GM12878 (cell line): ENCODE measurements at regions not wholly inside any gene's neighbourhood (a gene's known extent, or its start where the extent isn't known, plus 50 kb on each side); places are given as distances from the start of the nearest gene placed in this dataset.

Experiments
- BMI1 ChIP-seq: fragments of 450-650 bp; IDR thresholded peaks from 2 replicates; pipeline ENCODE4 v1.6.1; 2016; ENCODE audit warnings: mild to moderate bottlenecking, moderate library complexity, borderline replicate concordance
- CBX3 ChIP-seq: fragments of 200-600 bp; sonication (generic); IDR thresholded peaks from 2 replicates; pipeline ENCODE4 v1.6.1; 2016; ENCODE audit warnings: low read depth, borderline replicate concordance
- CHD2 ChIP-seq: IDR thresholded peaks from 2 replicates; pipeline ENCODE4 v1.6.1; 2011; ENCODE audit warnings: low read depth, low read length, improper control_type of control experiment, borderline replicate concordance
- FOXM1 ChIP-seq: IDR thresholded peaks from 2 replicates; pipeline ENCODE4 v1.6.1; 2012; ENCODE audit warnings: low read depth, mild to moderate bottlenecking, inconsistent platforms, low read length, moderate library complexity
- MTA2 ChIP-seq: fragments of 450-650 bp; IDR thresholded peaks from 2 replicates; pipeline ENCODE4 v1.6.1; 2016; ENCODE audit warnings: low read depth, mild to moderate bottlenecking, moderate library complexity
- MXI1 ChIP-seq: fragments of 150-350 bp; IDR thresholded peaks from 2 replicates; pipeline ENCODE4 v1.6.1; 2011; ENCODE audit warnings: low read depth, mild to moderate bottlenecking, inconsistent platforms, low read length, improper control_type of control experiment
- NR2C2 ChIP-seq: IDR thresholded peaks from 2 replicates; pipeline ENCODE4 v1.6.1; 2011; ENCODE audit warnings: borderline replicate concordance, low read depth; ENCODE audit not compliant: control insufficient read depth, insufficient read length
- RBBP5 ChIP-seq: fragments of 200-600 bp; sonication (generic); conservative IDR thresholded peaks from 2 replicates; pipeline ENCODE4 v1.6.1; 2016
- RCOR1 ChIP-seq: conservative IDR thresholded peaks from 2 replicates; pipeline ENCODE4 v1.6.1; 2012; ENCODE audit warnings: low read depth, low read length, improper control_type of control experiment
- RELB ChIP-seq: fragments of 450-650 bp; IDR thresholded peaks from 2 replicates; pipeline ENCODE4 v1.6.1; 2017; ENCODE audit warnings: low read depth, mild to moderate bottlenecking, moderate library complexity
- SREBF1 ChIP-seq: IDR thresholded peaks from 2 replicates; pipeline ENCODE4 v1.6.1; 2012; ENCODE audit warnings: mild to moderate bottlenecking, low read length
- TCF12 ChIP-seq: IDR thresholded peaks from 2 replicates; pipeline ENCODE4 v1.6.1; 2011; ENCODE audit warnings: low read depth, mild to moderate bottlenecking, low read length
- ZBTB40 ChIP-seq: fragments of 450-650 bp; IDR thresholded peaks from 2 replicates; pipeline ENCODE4 v1.6.1; 2016; ENCODE audit warnings: mild to moderate bottlenecking, moderate library complexity, borderline replicate concordance
- ZZZ3 ChIP-seq: IDR thresholded peaks from 2 replicates; pipeline ENCODE4 v1.6.1; 2011; ENCODE audit warnings: low read depth; ENCODE audit not compliant: control insufficient read depth, insufficient read length
- TF ChIP-seq, protein P1 (sequence below): fragments of 450-650 bp; IDR thresholded peaks from 2 replicates; pipeline ENCODE4 v1.6.1; 2017; ENCODE audit warnings: mild to moderate bottlenecking, low read depth, inconsistent platforms; ENCODE audit not compliant: poor library complexity, severe bottlenecking
- TF ChIP-seq, protein P2 (sequence below): fragments of 450-650 bp; IDR thresholded peaks from 2 replicates; pipeline ENCODE4 v1.6.1; 2017; ENCODE audit warnings: mild to moderate bottlenecking, moderate library complexity
- TF ChIP-seq, protein P3 (sequence below): IDR thresholded peaks from 2 replicates; pipeline ENCODE4 v1.6.1; 2012; ENCODE audit warnings: low read depth, low read length, improper control_type of control experiment

DNA sequence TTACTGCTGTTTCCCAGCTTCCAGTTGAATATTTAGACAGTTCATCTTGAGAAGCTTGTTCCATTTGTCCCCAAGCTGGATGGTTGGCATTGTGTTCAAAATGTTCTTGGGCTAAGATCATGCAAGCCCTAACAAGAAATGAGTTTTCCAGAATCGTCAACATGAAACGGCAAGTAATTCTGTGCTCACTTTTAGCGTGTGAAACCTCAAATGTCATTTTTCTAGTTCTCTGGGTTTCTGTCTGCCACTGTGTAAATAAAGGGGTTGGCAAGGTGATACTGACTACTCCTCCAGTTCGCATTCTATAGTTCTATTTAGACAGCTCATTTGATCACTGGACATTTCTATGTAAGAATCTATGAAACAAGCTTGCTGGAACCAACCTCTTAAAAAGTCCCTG, 194.0 kb downstream of the AHR start (continued):
- TF ChIP-seq BMI1 = 0 out of 2 replicates have a peak, but pooled peaks have one; percentile 48
- no peak for TF ChIP-seq SREBF1
- no peak for TF ChIP-seq ZBTB40
- no peak for TF ChIP-seq CBX3
- no peak for TF ChIP-seq RBBP5
- peak; percentile 47; the same call in 1 of the 2 replicates for TF ChIP-seq FOXM1
- TF ChIP-seq, protein P1, sequence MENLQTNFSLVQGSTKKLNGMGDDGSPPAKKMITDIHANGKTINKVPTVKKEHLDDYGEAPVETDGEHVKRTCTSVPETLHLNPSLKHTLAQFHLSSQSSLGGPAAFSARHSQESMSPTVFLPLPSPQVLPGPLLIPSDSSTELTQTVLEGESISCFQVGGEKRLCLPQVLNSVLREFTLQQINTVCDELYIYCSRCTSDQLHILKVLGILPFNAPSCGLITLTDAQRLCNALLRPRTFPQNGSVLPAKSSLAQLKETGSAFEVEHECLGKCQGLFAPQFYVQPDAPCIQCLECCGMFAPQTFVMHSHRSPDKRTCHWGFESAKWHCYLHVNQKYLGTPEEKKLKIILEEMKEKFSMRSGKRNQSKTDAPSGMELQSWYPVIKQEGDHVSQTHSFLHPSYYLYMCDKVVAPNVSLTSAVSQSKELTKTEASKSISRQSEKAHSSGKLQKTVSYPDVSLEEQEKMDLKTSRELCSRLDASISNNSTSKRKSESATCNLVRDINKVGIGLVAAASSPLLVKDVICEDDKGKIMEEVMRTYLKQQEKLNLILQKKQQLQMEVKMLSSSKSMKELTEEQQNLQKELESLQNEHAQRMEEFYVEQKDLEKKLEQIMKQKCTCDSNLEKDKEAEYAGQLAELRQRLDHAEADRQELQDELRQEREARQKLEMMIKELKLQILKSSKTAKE = peak; percentile 88
- TF ChIP-seq, protein P2, sequence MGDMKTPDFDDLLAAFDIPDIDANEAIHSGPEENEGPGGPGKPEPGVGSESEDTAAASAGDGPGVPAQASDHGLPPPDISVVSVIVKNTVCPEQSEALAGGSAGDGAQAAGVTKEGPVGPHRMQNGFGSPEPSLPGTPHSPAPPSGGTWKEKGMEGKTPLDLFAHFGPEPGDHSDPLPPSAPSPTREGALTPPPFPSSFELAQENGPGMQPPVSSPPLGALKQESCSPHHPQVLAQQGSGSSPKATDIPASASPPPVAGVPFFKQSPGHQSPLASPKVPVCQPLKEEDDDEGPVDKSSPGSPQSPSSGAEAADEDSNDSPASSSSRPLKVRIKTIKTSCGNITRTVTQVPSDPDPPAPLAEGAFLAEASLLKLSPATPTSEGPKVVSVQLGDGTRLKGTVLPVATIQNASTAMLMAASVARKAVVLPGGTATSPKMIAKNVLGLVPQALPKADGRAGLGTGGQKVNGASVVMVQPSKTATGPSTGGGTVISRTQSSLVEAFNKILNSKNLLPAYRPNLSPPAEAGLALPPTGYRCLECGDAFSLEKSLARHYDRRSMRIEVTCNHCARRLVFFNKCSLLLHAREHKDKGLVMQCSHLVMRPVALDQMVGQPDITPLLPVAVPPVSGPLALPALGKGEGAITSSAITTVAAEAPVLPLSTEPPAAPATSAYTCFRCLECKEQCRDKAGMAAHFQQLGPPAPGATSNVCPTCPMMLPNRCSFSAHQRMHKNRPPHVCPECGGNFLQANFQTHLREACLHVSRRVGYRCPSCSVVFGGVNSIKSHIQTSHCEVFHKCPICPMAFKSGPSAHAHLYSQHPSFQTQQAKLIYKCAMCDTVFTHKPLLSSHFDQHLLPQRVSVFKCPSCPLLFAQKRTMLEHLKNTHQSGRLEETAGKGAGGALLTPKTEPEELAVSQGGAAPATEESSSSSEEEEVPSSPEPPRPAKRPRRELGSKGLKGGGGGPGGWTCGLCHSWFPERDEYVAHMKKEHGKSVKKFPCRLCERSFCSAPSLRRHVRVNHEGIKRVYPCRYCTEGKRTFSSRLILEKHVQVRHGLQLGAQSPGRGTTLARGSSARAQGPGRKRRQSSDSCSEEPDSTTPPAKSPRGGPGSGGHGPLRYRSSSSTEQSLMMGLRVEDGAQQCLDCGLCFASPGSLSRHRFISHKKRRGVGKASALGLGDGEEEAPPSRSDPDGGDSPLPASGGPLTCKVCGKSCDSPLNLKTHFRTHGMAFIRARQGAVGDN = peak; percentile 25; the same call in 1 of the 2 replicates
- TF ChIP-seq, protein P3, sequence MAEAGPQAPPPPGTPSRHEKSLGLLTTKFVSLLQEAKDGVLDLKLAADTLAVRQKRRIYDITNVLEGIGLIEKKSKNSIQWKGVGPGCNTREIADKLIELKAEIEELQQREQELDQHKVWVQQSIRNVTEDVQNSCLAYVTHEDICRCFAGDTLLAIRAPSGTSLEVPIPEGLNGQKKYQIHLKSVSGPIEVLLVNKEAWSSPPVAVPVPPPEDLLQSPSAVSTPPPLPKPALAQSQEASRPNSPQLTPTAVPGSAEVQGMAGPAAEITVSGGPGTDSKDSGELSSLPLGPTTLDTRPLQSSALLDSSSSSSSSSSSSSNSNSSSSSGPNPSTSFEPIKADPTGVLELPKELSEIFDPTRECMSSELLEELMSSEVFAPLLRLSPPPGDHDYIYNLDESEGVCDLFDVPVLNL = 0 out of 2 replicates have a peak, but pooled peaks have one; percentile 17
- TF ChIP-seq ZZZ3 = no peak
- TF ChIP-seq CHD2 = peak; percentile 60; the same call in 1 of the 2 replicates
- peak; percentile 59; the same call in 1 of the 2 replicates for TF ChIP-seq MXI1
- no peak for TF ChIP-seq NR2C2
- TF ChIP-seq RELB = peak; percentile 83; the same call in 1 of the 2 replicates
- TF ChIP-seq TCF12 = 0 out of 2 replicates have a peak, but pooled peaks have one; percentile 19
- TF ChIP-seq MTA2 = peak; percentile 84
- TF ChIP-seq RCOR1 = no peak
